ENCODE measurements at regions not wholly inside any gene's neighbourhood (a gene's known extent, or its start where the extent isn't known, plus 50 kb on each side); places are given as distances from the start of the nearest gene placed in this dataset.

GRCh38 chr16:73315645-73316044 lies 267.7 kb upstream of the ZFHX3 start:
- intact Hi-C loops (cut with micrococcal nuclease), result no loop called here
- TF ChIP-seq, protein P1, sequence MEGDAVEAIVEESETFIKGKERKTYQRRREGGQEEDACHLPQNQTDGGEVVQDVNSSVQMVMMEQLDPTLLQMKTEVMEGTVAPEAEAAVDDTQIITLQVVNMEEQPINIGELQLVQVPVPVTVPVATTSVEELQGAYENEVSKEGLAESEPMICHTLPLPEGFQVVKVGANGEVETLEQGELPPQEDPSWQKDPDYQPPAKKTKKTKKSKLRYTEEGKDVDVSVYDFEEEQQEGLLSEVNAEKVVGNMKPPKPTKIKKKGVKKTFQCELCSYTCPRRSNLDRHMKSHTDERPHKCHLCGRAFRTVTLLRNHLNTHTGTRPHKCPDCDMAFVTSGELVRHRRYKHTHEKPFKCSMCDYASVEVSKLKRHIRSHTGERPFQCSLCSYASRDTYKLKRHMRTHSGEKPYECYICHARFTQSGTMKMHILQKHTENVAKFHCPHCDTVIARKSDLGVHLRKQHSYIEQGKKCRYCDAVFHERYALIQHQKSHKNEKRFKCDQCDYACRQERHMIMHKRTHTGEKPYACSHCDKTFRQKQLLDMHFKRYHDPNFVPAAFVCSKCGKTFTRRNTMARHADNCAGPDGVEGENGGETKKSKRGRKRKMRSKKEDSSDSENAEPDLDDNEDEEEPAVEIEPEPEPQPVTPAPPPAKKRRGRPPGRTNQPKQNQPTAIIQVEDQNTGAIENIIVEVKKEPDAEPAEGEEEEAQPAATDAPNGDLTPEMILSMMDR (conservative IDR thresholded peaks at IDR 0.05; ENCODE audit: low read depth, low read length), result no peak
- TF ChIP-seq EZH2phosphoT487 (IDR thresholded peaks at IDR 0.05; ENCODE audit: borderline replicate concordance, low read length) (no peak), EZH2 (IDR thresholded peaks at IDR 0.05; ENCODE audit: low read length, unreplicated experiment) (no peak)
- POLR2A ChIA-PET (ENCODE audit: unreplicated experiment), result no interaction called here
- Histone ChIP-seq H3F3A (ENCODE audit: low read length, unreplicated experiment) (no peaks in the 10 kb centered on the region), H3K4me3 (ENCODE audit: low read length) (no peak overlapping the region), H3K9ac (ENCODE audit: low read length) (no peak overlapping the region), H3K27ac (ENCODE audit: low read length) (no peak overlapping the region), H3K4me2 (ENCODE audit: low read length) (no peak overlapping the region), H4K20me1 (ENCODE audit: low read length) (no peaks in the 10 kb centered on the region), H3K27me3 (ENCODE audit: low read length) (peaks cover 38% of the 10 kb centered on the region), H3K79me2 (ENCODE audit: low read length) (no peaks in the 10 kb centered on the region), H2AFZ (ENCODE audit: low read length) (no peak overlapping the region), H3K9me3 (ENCODE audit: low read length) (no peaks in the 10 kb centered on the region), H3K9me2 (replicated peaks; ENCODE audit: low read length) (no peaks in the 10 kb centered on the region), H3K4me1 (ENCODE audit: insufficient read depth, low read length) (no peaks in the 10 kb centered on the region), H3K36me3 (ENCODE audit: low read depth, low read length) (no peaks in the 10 kb centered on the region)
- no TSS peak for BruUV-seq (replicated peaks)
- no peak for DNase-seq
- CTCF ChIA-PET, result no interaction called here
- ATAC-seq, result no peak

DNA sequence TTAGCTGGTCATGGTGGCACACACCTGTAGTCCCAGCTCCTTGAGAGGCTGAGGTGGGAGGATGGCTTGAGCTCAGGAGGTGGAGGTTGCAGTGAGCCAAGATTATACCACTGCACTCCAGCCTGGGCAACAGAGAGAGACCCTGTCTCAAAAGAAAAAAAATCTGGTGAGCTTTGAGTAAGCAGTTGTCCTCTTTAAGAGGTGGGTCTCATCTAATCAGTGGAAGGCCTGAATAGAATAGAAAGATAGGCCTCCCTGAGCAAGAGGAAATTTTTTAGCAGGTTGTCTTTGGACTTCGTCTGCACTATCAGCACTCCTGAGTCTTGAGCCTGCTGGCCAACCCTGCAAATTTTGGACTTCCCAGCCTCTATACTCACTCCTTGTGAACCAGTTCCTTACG lies 266.0 kb upstream of the ZFHX3 start:
- ATAC-seq, result no peak
- DNase-seq, result no peak
- intact Hi-C loops (cut with micrococcal nuclease), result no loop called here

More for the DNA sequence above, 266.0 kb upstream of the ZFHX3 start:
- H3K4me2 ChIP-seq (ENCODE audit: low read length), result no peak overlapping the region
- ChIA-PET POLR2A (ENCODE audit: unreplicated experiment) (no interaction called here), CTCF (no interaction called here)
- H3K9me3 ChIP-seq (ENCODE audit: low read length), result no peaks in the 10 kb centered on the region
- no peak overlapping the region for H3K27ac ChIP-seq (ENCODE audit: low read length)
- H3K4me1 ChIP-seq (ENCODE audit: insufficient read depth, low read length), result no peaks in the 10 kb centered on the region
- no peak overlapping the region for H2AFZ ChIP-seq (ENCODE audit: low read length)
- H3K36me3 ChIP-seq (ENCODE audit: low read depth, low read length), result no peaks in the 10 kb centered on the region
- H4K20me1 ChIP-seq (ENCODE audit: low read length), result no peaks in the 10 kb centered on the region
- TF ChIP-seq, protein P1 (conservative IDR thresholded peaks at IDR 0.05; ENCODE audit: low read depth, low read length), result no peak
- no peak for TF ChIP-seq EZH2 (IDR thresholded peaks at IDR 0.05; ENCODE audit: low read length, unreplicated experiment)
- TF ChIP-seq EZH2phosphoT487 (IDR thresholded peaks at IDR 0.05; ENCODE audit: borderline replicate concordance, low read length), result no peak
- no TSS peak for BruUV-seq (replicated peaks)
- H3K79me2 ChIP-seq (ENCODE audit: low read length), result no peaks in the 10 kb centered on the region
- H3K9ac ChIP-seq (ENCODE audit: low read length), result no peak overlapping the region
- no peaks in the 10 kb centered on the region for H3F3A ChIP-seq (ENCODE audit: low read length, unreplicated experiment)
- peaks cover 22% of the 10 kb centered on the region for H3K27me3 ChIP-seq (ENCODE audit: low read length)
- H3K9me2 ChIP-seq (replicated peaks; ENCODE audit: low read length), result no peaks in the 10 kb centered on the region
- no peak overlapping the region for H3K4me3 ChIP-seq (ENCODE audit: low read length)

All from PC-3 (cell line).